AG04449 (cell line): ENCODE measurements at regions not wholly inside any gene's neighbourhood (a gene's known extent, or its start where the extent isn't known, plus 50 kb on each side); places are given as distances from the start of the nearest gene placed in this dataset.

ENCODE experiments used
- CTCF ChIA-PET: fragments of 350-600 bp; formaldehyde crosslinking; extraction: SDS; loops from one replicate; lab custom pipeline; 2021; ENCODE audit warnings: antibody characterized with exemption; lab: Yijun Ruan, JAX
- POLR2A ChIA-PET: fragments of 400-600, 350-600 bp; formaldehyde crosslinking; extraction: SDS; loops from one replicate; lab custom pipeline; 2020; ENCODE audit warnings: antibody characterized with exemption, inconsistent platforms; lab: Yijun Ruan, JAX
- DNase-seq: peaks from one replicate; pipeline ENCODE4 v3.0.0-alpha.2; 2010; ENCODE audit warnings: low read depth, low spot score
- H3K4me3 ChIP-seq: 2 replicates; pipeline ENCODE4 v1.5.1; 2011; ENCODE audit warnings: low read depth, mild to moderate bottlenecking, control low read depth, low read length
- CTCF ChIP-seq: IDR thresholded peaks from one replicate; pipeline ENCODE4 v1.5.1; 2011; ENCODE audit warnings: mild to moderate bottlenecking, moderate library complexity, low read length, control low read depth, inconsistent platforms; ENCODE audit not compliant: insufficient read depth; ENCODE audit errors: missing control alignments

- POLR2A ChIA-PET, result no interaction called here
- no peak for DNase-seq
- CTCF ChIA-PET, result no interaction called here
- H3K4me3 ChIP-seq, result no peak overlapping the region
- no peak for TF ChIP-seq CTCF
Observed at GRCh38 chr1:106705971-106706370, 350.5 kb upstream of the PRMT6 start.

- ChIA-PET CTCF (no interaction called here), POLR2A (no interaction called here)
- no peak for TF ChIP-seq CTCF
- peak overlapping the region; percentile 40 for H3K4me3 ChIP-seq
- DNase-seq, result no peak
Observed at GRCh38 chr1:106717591-106717990, 338.9 kb upstream of the PRMT6 start.

GRCh38 chr1:106721790-106722189, 334.7 kb upstream of the PRMT6 start:
- no peak for DNase-seq
- ChIA-PET POLR2A (no interaction called here), CTCF (interaction anchor here (1.2 kb wide), 1 partner anchor 21 kb away, joined by 4 read pairs; no protein-coding TSS in a partner anchor)
- H3K4me3 ChIP-seq, result no peak overlapping the region
- no peak for TF ChIP-seq CTCF

GRCh38 chr1:106722466-106722865, 334.0 kb upstream of the PRMT6 start:
- ChIA-PET CTCF (no interaction called here), POLR2A (no interaction called here)
- H3K4me3 ChIP-seq, result no peak overlapping the region
- TF ChIP-seq CTCF, result no peak
- no peak for DNase-seq

GRCh38 chr1:106727171-106727570, 329.3 kb upstream of the PRMT6 start:
- H3K4me3 ChIP-seq, result no peak overlapping the region
- TF ChIP-seq CTCF, result no peak
- POLR2A ChIA-PET, result no interaction called here
- DNase-seq, result no peak
- CTCF ChIA-PET, result no interaction called here

GRCh38 chr1:106746448-106747085, 309.9 kb upstream of the PRMT6 start:
- CTCF ChIA-PET, result no interaction called here
- H3K4me3 ChIP-seq, result no peak overlapping the region
- POLR2A ChIA-PET, result no interaction called here
- TF ChIP-seq CTCF, result no peak
- no peak for DNase-seq
